Osteoblast (primary cell): ENCODE measurements at regions not wholly inside any gene's neighbourhood (a gene's known extent, or its start where the extent isn't known, plus 50 kb on each side); places are given as distances from the start of the nearest gene placed in this dataset.

ENCODE experiments used
- DNase-seq: peaks from one replicate; pipeline ENCODE4 v3.0.0; 2011; ENCODE audit warnings: low spot score, mixed read lengths; ENCODE audit not compliant: insufficient read length; ENCODE audit errors: missing footprints
- H2AFZ ChIP-seq: 2 replicates; pipeline ENCODE4 v1.6.0; 2011; ENCODE audit warnings: mild to moderate bottlenecking, low read length
- H3K27ac ChIP-seq: 2 replicates; pipeline ENCODE4 v1.5.1; 2011; ENCODE audit warnings: mild to moderate bottlenecking, low read depth, low read length, moderate library complexity
- H3K27me3 ChIP-seq: 2 replicates; pipeline ENCODE4 v1.6.0; 2012; ENCODE audit warnings: mild to moderate bottlenecking, control low read depth, inconsistent platforms, low read length, moderate library complexity; ENCODE audit not compliant: insufficient read depth
- H3K36me3 ChIP-seq: 2 replicates; pipeline ENCODE4 v1.5.1; 2011; ENCODE audit warnings: mild to moderate bottlenecking, low read length, control low read depth, moderate library complexity; ENCODE audit not compliant: insufficient read depth
- H3K4me1 ChIP-seq: 2 replicates; pipeline ENCODE4 v1.5.1; 2011; ENCODE audit warnings: mild to moderate bottlenecking, low read length, control low read depth, moderate library complexity; ENCODE audit not compliant: insufficient read depth
- H3K4me2 ChIP-seq: 2 replicates; pipeline ENCODE4 v1.6.0; 2011; ENCODE audit warnings: mild to moderate bottlenecking, low read length; ENCODE audit not compliant: insufficient read depth
- H3K4me3 ChIP-seq: fragments of 200-600 bp; sonication (generic); 3 replicates; pipeline ENCODE4 v1.5.1; 2012; ENCODE audit warnings: mild to moderate bottlenecking, low read length, inconsistent platforms; ENCODE audit not compliant: insufficient read depth
- H3K79me2 ChIP-seq: 2 replicates; pipeline ENCODE4 v1.6.0; 2012; ENCODE audit warnings: mild to moderate bottlenecking, low read length, control low read depth, inconsistent platforms; ENCODE audit not compliant: insufficient read depth
- H3K9me3 ChIP-seq: 2 replicates; pipeline ENCODE4 v1.5.1; 2011; ENCODE audit warnings: low read depth, low read length, control low read depth
- H4K20me1 ChIP-seq: 2 replicates; pipeline ENCODE4 v1.6.0; 2012; ENCODE audit warnings: mild to moderate bottlenecking, low read length, control low read depth; ENCODE audit not compliant: insufficient read depth
- CTCF ChIP-seq: IDR thresholded peaks from 2 replicates; pipeline ENCODE4 v1.5.1; 2011; ENCODE audit warnings: mild to moderate bottlenecking, low read depth, low read length, moderate library complexity; ENCODE audit errors: extremely low read depth

- no peaks in the 10 kb centered on the region for H3K4me1 ChIP-seq
- H4K20me1 ChIP-seq: no peaks in the 10 kb centered on the region
- no peak overlapping the region for H3K4me3 ChIP-seq
- no peak overlapping the region for H3K4me2 ChIP-seq
- DNase-seq: no peak
- no peaks in the 10 kb centered on the region for H3K36me3 ChIP-seq
- no peaks in the 10 kb centered on the region for H3K9me3 ChIP-seq
- no peak overlapping the region for H3K27ac ChIP-seq
- H3K79me2 ChIP-seq: no peaks in the 10 kb centered on the region
- no peak overlapping the region for H2AFZ ChIP-seq
- no peaks in the 10 kb centered on the region for H3K27me3 ChIP-seq
- no peak for TF ChIP-seq CTCF
Measured at GRCh38 chr9:73889023-73889422, 608.1 kb upstream of the RORB start.

DNA sequence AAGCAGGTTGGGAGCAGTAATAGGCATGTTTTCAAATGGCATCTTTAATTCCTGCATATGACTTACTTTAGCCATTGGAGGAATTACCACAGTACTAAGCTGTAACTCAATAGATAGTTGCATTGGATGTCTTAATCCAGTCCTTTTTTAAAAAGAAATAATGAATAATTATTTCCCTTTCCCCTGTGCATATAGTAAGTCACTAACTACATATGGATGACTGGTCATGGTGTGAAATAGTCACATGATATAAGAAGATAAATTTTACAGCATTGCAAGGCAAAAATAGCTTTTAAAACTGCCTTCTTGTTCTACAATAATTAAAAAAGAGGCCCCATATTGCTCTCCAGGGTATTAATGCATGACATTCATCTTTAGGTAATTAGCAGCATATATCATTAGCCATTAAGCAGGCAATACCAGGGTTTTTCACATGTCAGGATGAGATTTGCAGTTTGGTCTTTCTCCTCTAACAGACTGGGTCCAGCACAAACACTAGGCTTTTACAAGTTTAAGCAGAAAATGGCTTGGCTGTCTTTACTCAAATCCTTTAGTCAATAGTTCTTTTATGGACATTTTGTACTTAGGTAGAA, 606.4 kb upstream of the RORB start:
- Histone ChIP-seq H4K20me1 (no peaks in the 10 kb centered on the region), H3K4me2 (no peak overlapping the region), H3K27me3 (no peaks in the 10 kb centered on the region), H3K36me3 (no peaks in the 10 kb centered on the region), H3K79me2 (no peaks in the 10 kb centered on the region), H3K4me3 (no peak overlapping the region), H3K27ac (no peak overlapping the region), H3K9me3 (no peaks in the 10 kb centered on the region), H3K4me1 (no peaks in the 10 kb centered on the region), H2AFZ (no peak overlapping the region)
- TF ChIP-seq CTCF: no peak
- no peak for DNase-seq

- Histone ChIP-seq H2AFZ (no peak overlapping the region), H3K4me2 (no peak overlapping the region), H3K4me1 (no peaks in the 10 kb centered on the region), H3K79me2 (no peaks in the 10 kb centered on the region), H3K27me3 (no peaks in the 10 kb centered on the region), H3K4me3 (no peak overlapping the region), H4K20me1 (no peaks in the 10 kb centered on the region), H3K9me3 (no peaks in the 10 kb centered on the region), H3K36me3 (no peaks in the 10 kb centered on the region), H3K27ac (no peak overlapping the region)
- no peak for DNase-seq
- no peak for TF ChIP-seq CTCF
Measured at GRCh38 chr9:73892335-73892734, 604.8 kb upstream of the RORB start.

GRCh38 chr9:73893230-73893629, 603.9 kb upstream of the RORB start:
- Histone ChIP-seq H3K4me3 (no peak overlapping the region), H3K9me3 (no peaks in the 10 kb centered on the region), H2AFZ (no peak overlapping the region), H3K27me3 (no peaks in the 10 kb centered on the region), H4K20me1 (no peaks in the 10 kb centered on the region), H3K4me2 (no peak overlapping the region), H3K4me1 (no peaks in the 10 kb centered on the region), H3K36me3 (no peaks in the 10 kb centered on the region), H3K79me2 (no peaks in the 10 kb centered on the region), H3K27ac (no peak overlapping the region)
- no peak for TF ChIP-seq CTCF
- no peak for DNase-seq
